Neural progenitor cell (in vitro differentiated cells): ENCODE measurements at regions not wholly inside any gene's neighbourhood (a gene's known extent, or its start where the extent isn't known, plus 50 kb on each side); places are given as distances from the start of the nearest gene placed in this dataset.

Experiments
- DNase-seq: peaks from one replicate; pipeline ENCODE4 v3.0.0-alpha.2; 2016; ENCODE audit warnings: low spot score
- H2AFZ ChIP-seq: fragments of 200-600 bp; sonication (generic); replicated peaks from 2 replicates; pipeline ENCODE4 v1.6.1; 2016; ENCODE audit warnings: antibody characterized with exemption
- H3F3A ChIP-seq: fragments of 200-600 bp; sonication (generic); 2 replicates; pipeline ENCODE4 v1.6.1; 2016; ENCODE audit warnings: antibody characterized with exemption, low read depth
- H3K27ac ChIP-seq: fragments of 200-600 bp; sonication (generic); 2 replicates; pipeline ENCODE4 v1.5.1; 2016; ENCODE audit warnings: mild to moderate bottlenecking
- H3K27me3 ChIP-seq: fragments of 200-600 bp; sonication (generic); 2 replicates; pipeline ENCODE4 v1.6.1; 2016; ENCODE audit warnings: mild to moderate bottlenecking, moderate library complexity
- H3K36me3 ChIP-seq: fragments of 200-600 bp; sonication (generic); 2 replicates; pipeline ENCODE4 v1.5.1; 2016
- H3K4me1 ChIP-seq: fragments of 200-600 bp; sonication (generic); 2 replicates; pipeline ENCODE4 v1.6.1; 2016; ENCODE audit warnings: mixed run types
- H3K4me2 ChIP-seq: fragments of 200-600 bp; sonication (generic); 2 replicates; pipeline ENCODE4 v1.6.1; 2016
- H3K4me3 ChIP-seq: fragments of 200-600 bp; sonication (generic); 2 replicates; pipeline ENCODE4 v1.5.1; 2016
- H3K79me2 ChIP-seq: fragments of 200-600 bp; sonication (generic); 2 replicates; pipeline ENCODE4 v1.6.1; 2016; ENCODE audit warnings: low read depth
- H3K9ac ChIP-seq: fragments of 200-600 bp; sonication (generic); 2 replicates; pipeline ENCODE4 v1.6.1; 2016
- H3K9me3 ChIP-seq: fragments of 200-600 bp; sonication (generic); 2 replicates; pipeline ENCODE4 v1.5.1; 2016; ENCODE audit warnings: low read depth
- H4K20me1 ChIP-seq: fragments of 200-600 bp; sonication (generic); 2 replicates; pipeline ENCODE4 v1.6.1; 2016; ENCODE audit warnings: low read depth
- H3K27ac Mint-ChIP-seq: 3 replicates; pipeline ENCODE4 v1.8.0; 2021; ENCODE audit warnings: mixed read lengths
- H3K27me3 Mint-ChIP-seq: 2 replicates; pipeline ENCODE4 v1.8.0; 2022; ENCODE audit warnings: low read depth, mild to moderate bottlenecking, inconsistent platforms, moderate library complexity, mixed read lengths; ENCODE audit not compliant: insufficient read depth
- H3K36me3 Mint-ChIP-seq: 3 replicates; pipeline ENCODE4 v1.8.0; 2021; ENCODE audit warnings: mixed read lengths
- H3K4me1 Mint-ChIP-seq: 3 replicates; pipeline ENCODE4 v1.8.0; 2021; ENCODE audit warnings: mixed read lengths
- H3K4me3 Mint-ChIP-seq: 3 replicates; pipeline ENCODE4 v1.8.0; 2021; ENCODE audit warnings: mild to moderate bottlenecking, moderate library complexity, mixed read lengths
- H3K9me3 Mint-ChIP-seq: 3 replicates; pipeline ENCODE4 v1.8.0; 2020; ENCODE audit warnings: mixed read lengths
- EZH2 ChIP-seq: fragments of 200-600 bp; sonication (generic); IDR thresholded peaks from 2 replicates; pipeline ENCODE4 v1.6.1; 2017; ENCODE audit warnings: antibody characterized with exemption, mild to moderate bottlenecking, moderate library complexity
- EZH2phosphoT487 ChIP-seq: fragments of 200-600 bp; sonication (generic); IDR thresholded peaks from 2 replicates; pipeline ENCODE4 v1.6.1; 2017; ENCODE audit warnings: antibody characterized with exemption
- TF ChIP-seq, protein P1 (sequence below): fragments of 200-600 bp; sonication (generic); IDR thresholded peaks from 2 replicates; pipeline ENCODE4 v1.5.1; 2017; ENCODE audit warnings: antibody characterized with exemption, mild to moderate bottlenecking

DNA sequence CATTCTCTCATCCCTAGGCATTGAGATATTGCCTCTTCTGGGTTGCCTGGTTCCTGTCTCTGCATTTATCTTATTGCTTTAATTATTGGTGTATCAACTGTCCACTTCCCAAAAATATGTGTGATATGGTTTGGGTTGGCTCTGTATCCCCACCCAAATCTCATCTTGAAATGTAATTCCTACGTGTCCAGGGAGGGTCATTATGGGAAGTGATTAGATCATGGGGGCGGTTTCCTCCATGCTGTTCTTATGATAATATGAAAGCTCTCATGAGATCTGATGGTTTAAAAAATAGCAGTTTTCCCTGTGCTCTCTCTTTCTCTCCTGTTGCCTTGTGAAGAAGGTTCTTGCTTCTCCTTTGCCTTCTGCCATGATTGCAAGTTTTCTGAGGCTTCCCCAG is 308.3 kb upstream of the HS3ST1 start:
- Mint-ChIP-seq H3K9me3 (peaks cover 2% of the 10 kb centered on the region), H3K4me3 (no peak overlapping the region), H3K36me3 (no peaks in the 10 kb centered on the region), H3K27me3 (peaks cover 2% of the 10 kb centered on the region), H3K27ac (no peak overlapping the region), H3K4me1 (no peaks in the 10 kb centered on the region)
- H3K9ac ChIP-seq: no peak overlapping the region
- no peaks in the 10 kb centered on the region for H3K79me2 ChIP-seq
- H3K36me3 ChIP-seq: no peaks in the 10 kb centered on the region
- TF ChIP-seq, protein P1, sequence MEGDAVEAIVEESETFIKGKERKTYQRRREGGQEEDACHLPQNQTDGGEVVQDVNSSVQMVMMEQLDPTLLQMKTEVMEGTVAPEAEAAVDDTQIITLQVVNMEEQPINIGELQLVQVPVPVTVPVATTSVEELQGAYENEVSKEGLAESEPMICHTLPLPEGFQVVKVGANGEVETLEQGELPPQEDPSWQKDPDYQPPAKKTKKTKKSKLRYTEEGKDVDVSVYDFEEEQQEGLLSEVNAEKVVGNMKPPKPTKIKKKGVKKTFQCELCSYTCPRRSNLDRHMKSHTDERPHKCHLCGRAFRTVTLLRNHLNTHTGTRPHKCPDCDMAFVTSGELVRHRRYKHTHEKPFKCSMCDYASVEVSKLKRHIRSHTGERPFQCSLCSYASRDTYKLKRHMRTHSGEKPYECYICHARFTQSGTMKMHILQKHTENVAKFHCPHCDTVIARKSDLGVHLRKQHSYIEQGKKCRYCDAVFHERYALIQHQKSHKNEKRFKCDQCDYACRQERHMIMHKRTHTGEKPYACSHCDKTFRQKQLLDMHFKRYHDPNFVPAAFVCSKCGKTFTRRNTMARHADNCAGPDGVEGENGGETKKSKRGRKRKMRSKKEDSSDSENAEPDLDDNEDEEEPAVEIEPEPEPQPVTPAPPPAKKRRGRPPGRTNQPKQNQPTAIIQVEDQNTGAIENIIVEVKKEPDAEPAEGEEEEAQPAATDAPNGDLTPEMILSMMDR: no peak
- TF ChIP-seq EZH2phosphoT487: no peak
- no peak for TF ChIP-seq EZH2
- H3K4me3 ChIP-seq: no peak overlapping the region
- no peaks in the 10 kb centered on the region for H4K20me1 ChIP-seq
- H3K4me2 ChIP-seq: no peak overlapping the region
- H3K27me3 ChIP-seq: no peaks in the 10 kb centered on the region
- H2AFZ ChIP-seq: no peak overlapping the region
- no peaks in the 10 kb centered on the region for H3F3A ChIP-seq
- no peak for DNase-seq
- no peak overlapping the region for H3K27ac ChIP-seq
- no peaks in the 10 kb centered on the region for H3K9me3 ChIP-seq
- H3K4me1 ChIP-seq: no peaks in the 10 kb centered on the region

DNA sequence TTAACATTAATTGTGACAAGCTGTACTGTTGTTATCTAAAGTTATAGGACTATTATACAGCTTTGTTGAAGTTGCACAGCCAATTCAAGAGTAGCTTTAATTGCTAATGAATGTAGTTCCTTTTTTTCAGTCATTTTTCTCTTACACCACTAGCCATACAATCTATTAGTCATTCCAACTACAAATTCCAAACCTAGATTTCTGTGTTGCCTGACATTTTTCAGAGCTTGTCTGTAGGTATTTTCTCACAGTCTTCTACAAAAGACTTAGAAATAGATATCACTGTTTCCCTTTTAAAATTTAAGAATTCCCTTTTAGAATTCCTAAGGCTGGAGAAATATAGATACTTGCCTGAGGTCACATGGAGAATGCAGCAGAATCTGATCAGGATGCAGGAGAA is 307.0 kb upstream of the HS3ST1 start:
- no peaks in the 10 kb centered on the region for H3F3A ChIP-seq
- H2AFZ ChIP-seq: no peak overlapping the region
- no peaks in the 10 kb centered on the region for H3K4me1 ChIP-seq
- no peaks in the 10 kb centered on the region for H3K36me3 ChIP-seq
- no peaks in the 10 kb centered on the region for H3K36me3 Mint-ChIP-seq
- TF ChIP-seq EZH2phosphoT487 (no peak), EZH2 (no peak)
- TF ChIP-seq, protein P1: no peak
- H3K27me3 ChIP-seq: no peaks in the 10 kb centered on the region
- no peak overlapping the region for H3K9ac ChIP-seq
- H3K9me3 ChIP-seq: no peaks in the 10 kb centered on the region
- H3K4me3 Mint-ChIP-seq: no peak overlapping the region
- peaks cover 2% of the 10 kb centered on the region for H3K27me3 Mint-ChIP-seq
- H3K4me3 ChIP-seq: no peak overlapping the region
- no peak for DNase-seq
- peaks cover 2% of the 10 kb centered on the region for H3K9me3 Mint-ChIP-seq
- H3K4me1 Mint-ChIP-seq: no peaks in the 10 kb centered on the region
- no peak overlapping the region for H3K27ac Mint-ChIP-seq
- H3K27ac ChIP-seq: no peak overlapping the region
- H3K79me2 ChIP-seq: no peaks in the 10 kb centered on the region
- H4K20me1 ChIP-seq: no peaks in the 10 kb centered on the region
- no peak overlapping the region for H3K4me2 ChIP-seq

DNA sequence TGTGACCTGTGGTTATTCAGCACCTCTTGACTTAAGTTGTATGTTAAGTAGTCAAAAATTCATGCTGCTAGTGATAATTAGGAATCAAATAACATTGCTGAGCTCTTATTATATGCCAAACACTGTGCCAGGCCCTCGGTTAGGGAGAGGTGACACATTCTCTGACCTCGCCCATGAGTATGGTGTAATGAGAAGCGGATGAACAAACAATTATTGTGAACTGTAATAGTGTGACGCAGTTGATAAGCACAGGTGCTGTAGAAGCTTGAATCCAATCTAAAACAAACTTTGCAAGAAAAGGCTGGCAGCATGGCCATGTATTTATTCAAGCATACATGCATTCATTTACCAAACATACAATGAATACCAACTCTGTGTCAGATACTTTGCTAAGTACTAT is 303.5 kb upstream of the HS3ST1 start:
- no peaks in the 10 kb centered on the region for H3K36me3 ChIP-seq
- no peak overlapping the region for H3K4me3 Mint-ChIP-seq
- no peak overlapping the region for H2AFZ ChIP-seq
- TF ChIP-seq, protein P1: no peak
- TF ChIP-seq EZH2phosphoT487 (no peak), EZH2 (no peak)
- no peaks in the 10 kb centered on the region for H3K9me3 Mint-ChIP-seq
- H4K20me1 ChIP-seq: no peaks in the 10 kb centered on the region
- no peaks in the 10 kb centered on the region for H3K9me3 ChIP-seq
- H3K27ac ChIP-seq: no peak overlapping the region
- H3K9ac ChIP-seq: no peak overlapping the region
- H3K27me3 Mint-ChIP-seq: no peaks in the 10 kb centered on the region
- H3K27me3 ChIP-seq: no peaks in the 10 kb centered on the region
- no peaks in the 10 kb centered on the region for H3K4me1 Mint-ChIP-seq
- H3K36me3 Mint-ChIP-seq: no peaks in the 10 kb centered on the region
- H3K27ac Mint-ChIP-seq: no peak overlapping the region
- no peaks in the 10 kb centered on the region for H3F3A ChIP-seq
- H3K4me3 ChIP-seq: no peak overlapping the region
- no peak overlapping the region for H3K4me2 ChIP-seq
- H3K4me1 ChIP-seq: no peaks in the 10 kb centered on the region
- no peaks in the 10 kb centered on the region for H3K79me2 ChIP-seq
- DNase-seq: no peak

DNA sequence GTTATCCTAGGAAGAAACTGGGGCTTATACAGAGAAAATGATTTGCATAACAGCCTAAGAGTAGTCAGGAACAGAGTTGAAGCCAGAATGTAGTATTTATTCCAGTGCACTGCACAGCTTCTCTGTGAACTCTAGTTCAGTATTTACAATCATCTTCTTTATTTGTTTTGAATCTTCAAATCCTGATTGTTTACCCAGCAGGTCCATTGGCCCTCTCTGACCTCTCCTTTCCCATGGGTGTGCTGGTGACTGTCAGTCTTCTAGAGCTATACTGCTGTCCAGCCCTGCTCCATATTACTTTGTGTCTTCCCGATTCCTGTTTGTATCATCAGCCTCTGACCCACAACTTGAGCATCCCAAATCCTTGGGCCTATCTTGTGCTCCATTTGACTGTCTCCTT is 301.9 kb upstream of the HS3ST1 start:
- Histone ChIP-seq H3F3A (no peaks in the 10 kb centered on the region), H4K20me1 (no peaks in the 10 kb centered on the region), H2AFZ (no peak overlapping the region), H3K79me2 (no peaks in the 10 kb centered on the region), H3K27me3 (no peaks in the 10 kb centered on the region), H3K36me3 (no peaks in the 10 kb centered on the region), H3K4me3 (no peak overlapping the region), H3K4me2 (no peak overlapping the region), H3K9me3 (no peaks in the 10 kb centered on the region), H3K27ac (no peak overlapping the region), H3K9ac (no peak overlapping the region), H3K4me1 (no peaks in the 10 kb centered on the region)
- H3K27ac Mint-ChIP-seq: no peak overlapping the region
- H3K4me3 Mint-ChIP-seq: no peak overlapping the region
- no peaks in the 10 kb centered on the region for H3K36me3 Mint-ChIP-seq
- no peak for DNase-seq
- no peaks in the 10 kb centered on the region for H3K27me3 Mint-ChIP-seq
- no peaks in the 10 kb centered on the region for H3K4me1 Mint-ChIP-seq
- TF ChIP-seq EZH2phosphoT487 (no peak), EZH2 (no peak)
- TF ChIP-seq, protein P1: no peak
- H3K9me3 Mint-ChIP-seq: no peaks in the 10 kb centered on the region
